ENCODE measurements at regions not wholly inside any gene's neighbourhood (a gene's known extent, or its start where the extent isn't known, plus 50 kb on each side); places are given as distances from the start of the nearest gene placed in this dataset.
"Not testable (repeated sequence)": the region's sequence is repeated elsewhere in the genome, so short reads cannot be mapped to it uniquely, and the experiment has no call there.

DNA sequence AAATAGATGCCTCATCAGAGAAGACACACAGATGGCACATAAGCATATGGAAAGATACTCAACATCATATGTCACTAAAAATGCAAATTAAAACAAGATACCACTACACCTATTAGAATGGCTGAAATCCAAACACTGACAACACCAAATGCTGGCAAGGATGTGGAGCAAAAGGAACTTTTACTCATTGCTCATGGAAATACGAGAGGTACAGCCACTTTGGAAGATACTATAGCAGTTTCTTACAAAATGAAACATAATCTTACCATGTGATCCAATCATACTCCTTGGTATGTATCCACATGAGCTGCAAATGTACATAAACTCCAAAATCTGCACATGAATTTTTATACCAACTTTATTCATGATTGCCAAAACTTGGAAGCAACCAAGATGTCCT lies 246.0 kb upstream of the ARHGAP42 start:
- Mint-ChIP-seq H3K36me3 (ENCODE audit: insufficient read depth, unreplicated experiment) (no peaks in the 10 kb centered on the region), H3K4me3 (ENCODE audit: low read depth, unreplicated experiment) (no peak overlapping the region), H3K27ac (ENCODE audit: unreplicated experiment) (no peak overlapping the region), H3K4me1 (ENCODE audit: low read depth, unreplicated experiment) (no peaks in the 10 kb centered on the region), H3K27me3 (ENCODE audit: unreplicated experiment) (no peaks in the 10 kb centered on the region), H3K9me3 (ENCODE audit: low read depth, unreplicated experiment) (peaks cover 2% of the 10 kb centered on the region)
- TF ChIP-seq, protein P1, sequence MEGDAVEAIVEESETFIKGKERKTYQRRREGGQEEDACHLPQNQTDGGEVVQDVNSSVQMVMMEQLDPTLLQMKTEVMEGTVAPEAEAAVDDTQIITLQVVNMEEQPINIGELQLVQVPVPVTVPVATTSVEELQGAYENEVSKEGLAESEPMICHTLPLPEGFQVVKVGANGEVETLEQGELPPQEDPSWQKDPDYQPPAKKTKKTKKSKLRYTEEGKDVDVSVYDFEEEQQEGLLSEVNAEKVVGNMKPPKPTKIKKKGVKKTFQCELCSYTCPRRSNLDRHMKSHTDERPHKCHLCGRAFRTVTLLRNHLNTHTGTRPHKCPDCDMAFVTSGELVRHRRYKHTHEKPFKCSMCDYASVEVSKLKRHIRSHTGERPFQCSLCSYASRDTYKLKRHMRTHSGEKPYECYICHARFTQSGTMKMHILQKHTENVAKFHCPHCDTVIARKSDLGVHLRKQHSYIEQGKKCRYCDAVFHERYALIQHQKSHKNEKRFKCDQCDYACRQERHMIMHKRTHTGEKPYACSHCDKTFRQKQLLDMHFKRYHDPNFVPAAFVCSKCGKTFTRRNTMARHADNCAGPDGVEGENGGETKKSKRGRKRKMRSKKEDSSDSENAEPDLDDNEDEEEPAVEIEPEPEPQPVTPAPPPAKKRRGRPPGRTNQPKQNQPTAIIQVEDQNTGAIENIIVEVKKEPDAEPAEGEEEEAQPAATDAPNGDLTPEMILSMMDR (IDR thresholded peaks at IDR 0.05; ENCODE audit: unreplicated experiment) = no peak
- DNase-seq = no peak
- no TSS peak for BruUV-seq (replicated peaks)
- CTCF ChIA-PET = interaction anchor here (0.7 kb wide), 1 partner anchor 18 kb away, joined by 3 read pairs; no protein-coding TSS in a partner anchor
- intact Hi-C loops (cut with micrococcal nuclease; ENCODE audit: unreplicated experiment) = no loop called here

DNA sequence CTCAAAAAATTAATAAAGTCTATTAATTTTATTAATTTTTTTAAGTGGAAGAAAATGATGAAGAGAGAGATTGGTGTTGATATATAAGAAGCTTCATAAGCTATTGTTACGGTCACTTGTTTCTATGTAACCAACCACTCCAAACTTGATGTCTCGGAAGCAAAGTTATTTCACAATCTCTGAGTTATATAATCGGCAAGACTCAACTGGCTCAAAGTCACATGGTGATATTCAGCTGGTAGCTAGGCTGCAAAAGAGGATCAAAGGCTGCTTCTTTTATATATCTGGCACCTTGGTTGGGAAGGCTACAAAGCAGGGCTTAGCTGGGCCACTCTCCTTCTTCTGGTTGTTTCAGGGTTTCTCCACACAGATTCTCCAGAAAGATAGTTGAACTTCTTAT lies 245.1 kb upstream of the ARHGAP42 start:
- TF ChIP-seq, protein P1 (IDR thresholded peaks at IDR 0.05; ENCODE audit: unreplicated experiment) = no peak
- CTCF ChIA-PET = no interaction called here
- Mint-ChIP-seq H3K27ac (ENCODE audit: unreplicated experiment) (no peak overlapping the region), H3K27me3 (ENCODE audit: unreplicated experiment) (peaks cover 7% of the 10 kb centered on the region), H3K4me1 (ENCODE audit: low read depth, unreplicated experiment) (no peaks in the 10 kb centered on the region), H3K36me3 (ENCODE audit: insufficient read depth, unreplicated experiment) (no peaks in the 10 kb centered on the region), H3K4me3 (ENCODE audit: low read depth, unreplicated experiment) (no peak overlapping the region), H3K9me3 (ENCODE audit: low read depth, unreplicated experiment) (peaks cover 2% of the 10 kb centered on the region)
- BruUV-seq (replicated peaks) = no TSS peak
- intact Hi-C loops (cut with micrococcal nuclease; ENCODE audit: unreplicated experiment) = no loop called here
- DNase-seq = no peak

DNA sequence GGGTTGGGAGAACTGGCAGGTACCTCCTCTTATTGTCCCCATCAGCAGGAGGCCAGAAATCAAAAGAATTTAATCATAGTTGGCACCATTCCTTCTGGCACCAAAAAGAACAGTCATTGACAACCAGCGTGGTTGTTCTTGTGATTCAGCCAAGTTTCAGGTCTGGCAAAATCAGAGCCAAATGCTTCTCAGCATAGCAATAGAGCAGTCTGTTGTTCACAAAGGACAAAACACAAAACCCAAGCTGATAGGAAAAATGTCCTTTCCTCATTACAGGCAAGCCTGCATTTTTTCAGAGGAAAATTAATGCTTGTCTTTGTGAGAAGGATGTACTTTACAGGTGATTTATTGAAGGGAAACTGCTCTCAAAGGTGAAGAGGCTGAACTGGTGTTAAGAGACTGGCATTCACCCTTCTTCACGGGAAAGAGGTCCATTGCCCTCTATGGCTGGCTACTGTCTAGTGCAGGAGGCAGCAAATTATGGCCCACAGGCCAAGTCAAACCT lies 241.8 kb upstream of the ARHGAP42 start:
- intact Hi-C loops (cut with micrococcal nuclease; ENCODE audit: unreplicated experiment) = no loop called here
- TF ChIP-seq, protein P1 (IDR thresholded peaks at IDR 0.05; ENCODE audit: unreplicated experiment) = no peak
- Mint-ChIP-seq H3K27ac (ENCODE audit: unreplicated experiment) (no peak overlapping the region), H3K4me3 (ENCODE audit: low read depth, unreplicated experiment) (no peak overlapping the region), H3K4me1 (ENCODE audit: low read depth, unreplicated experiment) (no peaks in the 10 kb centered on the region), H3K27me3 (ENCODE audit: unreplicated experiment) (peaks cover 15% of the 10 kb centered on the region), H3K9me3 (ENCODE audit: low read depth, unreplicated experiment) (peaks cover 2% of the 10 kb centered on the region), H3K36me3 (ENCODE audit: insufficient read depth, unreplicated experiment) (no peaks in the 10 kb centered on the region)
- DNase-seq = no peak
- no TSS peak for BruUV-seq (replicated peaks)
- CTCF ChIA-PET = no interaction called here

DNA sequence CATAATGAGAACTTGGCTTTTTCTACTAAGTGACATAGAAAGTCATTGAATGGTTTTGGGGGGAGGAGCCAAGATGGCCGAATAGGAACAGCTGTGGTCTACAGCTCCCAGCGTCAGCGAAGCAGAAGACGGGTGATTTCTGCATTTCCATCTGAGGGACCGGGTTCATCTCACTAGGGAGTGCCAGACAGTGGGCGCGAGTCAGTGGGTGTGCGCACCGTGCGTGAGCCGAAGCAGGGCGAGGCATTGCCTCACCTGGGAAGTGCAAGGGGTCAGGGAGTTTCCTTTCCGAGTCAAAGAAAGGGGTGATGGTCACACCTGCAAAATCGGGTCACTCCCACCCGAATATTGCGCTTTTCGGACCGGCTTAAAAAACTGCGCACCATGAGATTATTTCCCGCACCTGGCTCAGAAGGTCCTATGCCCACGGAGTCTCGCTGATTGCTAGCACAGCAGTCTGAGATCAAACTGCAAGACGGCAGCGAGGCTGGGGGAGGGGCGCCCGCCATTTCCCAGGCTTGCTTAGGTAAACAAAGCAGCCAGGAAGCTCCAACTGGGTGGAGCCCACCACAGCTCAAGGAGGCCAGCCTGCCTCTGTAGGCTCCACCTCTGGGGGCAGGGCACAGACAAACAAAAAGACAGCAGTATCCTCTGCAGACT lies 235.2 kb upstream of the ARHGAP42 start:
- intact Hi-C loops (cut with micrococcal nuclease; ENCODE audit: unreplicated experiment); H3K27ac Mint-ChIP-seq (ENCODE audit: unreplicated experiment): not testable (repeated sequence)

DNA sequence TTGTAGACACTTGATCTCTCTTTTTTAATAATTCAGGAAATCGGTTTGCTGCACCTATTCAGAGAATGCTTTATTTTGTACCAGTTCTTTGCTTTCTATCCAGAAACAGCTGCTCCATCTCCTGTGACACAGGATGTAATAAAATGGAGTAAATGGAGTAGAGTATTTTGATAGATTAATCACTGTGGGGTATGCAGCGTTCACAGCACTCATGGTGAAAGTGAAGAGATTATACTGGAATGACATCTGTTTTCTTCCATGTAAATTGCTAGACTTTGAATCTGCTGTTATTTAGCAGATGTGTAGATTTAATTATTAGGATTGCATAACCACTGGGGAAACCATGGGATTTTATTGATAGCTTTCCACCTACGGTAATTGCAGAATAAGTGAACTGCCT lies 227.3 kb upstream of the ARHGAP42 start:
- Mint-ChIP-seq H3K27me3 (ENCODE audit: unreplicated experiment) (no peaks in the 10 kb centered on the region), H3K4me1 (ENCODE audit: low read depth, unreplicated experiment) (no peaks in the 10 kb centered on the region), H3K27ac (ENCODE audit: unreplicated experiment) (no peak overlapping the region), H3K4me3 (ENCODE audit: low read depth, unreplicated experiment) (no peak overlapping the region), H3K9me3 (ENCODE audit: low read depth, unreplicated experiment) (no peaks in the 10 kb centered on the region), H3K36me3 (ENCODE audit: insufficient read depth, unreplicated experiment) (no peaks in the 10 kb centered on the region)
- no TSS peak for BruUV-seq (replicated peaks)
- TF ChIP-seq, protein P1 (IDR thresholded peaks at IDR 0.05; ENCODE audit: unreplicated experiment) = no peak
- DNase-seq = no peak
- CTCF ChIA-PET = no interaction called here
- intact Hi-C loops (cut with micrococcal nuclease; ENCODE audit: unreplicated experiment) = no loop called here

More for the DNA sequence above, 235.2 kb upstream of the ARHGAP42 start:
- CTCF ChIA-PET; BruUV-seq (replicated peaks); H3K36me3 Mint-ChIP-seq (ENCODE audit: insufficient read depth, unreplicated experiment); H3K4me3 Mint-ChIP-seq (ENCODE audit: low read depth, unreplicated experiment); H3K9me3 Mint-ChIP-seq (ENCODE audit: low read depth, unreplicated experiment); H3K27me3 Mint-ChIP-seq (ENCODE audit: unreplicated experiment); DNase-seq; H3K4me1 Mint-ChIP-seq (ENCODE audit: low read depth, unreplicated experiment): not testable (repeated sequence)
